SH-SY5Y (cell line): ENCODE measurements at regions not wholly inside any gene's neighbourhood (a gene's known extent, or its start where the extent isn't known, plus 50 kb on each side); places are given as distances from the start of the nearest gene placed in this dataset.

Experiments
- GATA2 ChIP-seq: IDR thresholded peaks from 2 replicates; pipeline ENCODE4 v1.6.1; 2011; ENCODE audit warnings: mild to moderate bottlenecking, low read depth, low read length
- GATA3 ChIP-seq: IDR thresholded peaks from 2 replicates; pipeline ENCODE4 v1.6.1; 2011; ENCODE audit warnings: low read depth, mild to moderate bottlenecking, low read length, moderate library complexity

DNA sequence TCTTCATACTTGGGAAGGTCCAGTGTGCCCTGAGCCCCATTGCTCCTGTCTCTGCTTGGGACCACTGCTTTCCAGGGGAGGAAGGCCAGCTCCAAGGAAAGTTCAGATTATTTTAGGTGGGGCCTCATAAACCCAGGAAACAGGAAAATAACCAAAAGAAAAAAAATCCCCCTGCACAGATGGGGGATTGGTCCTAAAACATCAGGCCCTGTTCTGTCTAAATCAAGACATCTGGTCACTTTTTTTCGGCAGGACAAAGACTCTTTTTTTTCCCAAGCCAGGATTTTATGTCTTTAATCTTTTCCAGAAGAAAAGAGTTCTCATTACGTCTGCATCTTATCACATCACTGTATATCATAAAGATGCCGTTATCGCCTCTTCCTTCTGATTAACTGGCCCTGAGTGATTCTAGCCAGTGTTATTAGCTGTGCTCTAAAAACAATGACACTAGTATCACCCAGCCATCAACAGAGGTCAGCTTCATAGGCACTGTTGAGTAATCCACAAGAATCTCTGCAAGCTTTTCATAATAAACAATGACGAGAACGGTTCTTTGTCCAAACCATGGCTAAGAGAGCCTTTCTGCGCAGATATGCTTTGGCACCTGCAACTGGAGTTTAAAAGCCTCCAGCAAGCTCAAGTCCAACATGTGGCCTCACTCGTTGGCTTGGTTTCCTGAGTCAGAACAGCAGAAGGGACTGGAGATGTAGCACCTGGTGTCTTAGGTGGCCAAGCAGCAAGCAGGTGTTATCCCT is 138.2 kb downstream of the VAPA start:
- TF ChIP-seq GATA2: no peak
- TF ChIP-seq GATA3: no peak
